ENCODE measurements at regions not wholly inside any gene's neighbourhood (a gene's known extent, or its start where the extent isn't known, plus 50 kb on each side); places are given as distances from the start of the nearest gene placed in this dataset.

GRCh38 chr9:84575705-84576104, 93.8 kb upstream of the NTRK2 start:
- TF ChIP-seq CTCF (IDR thresholded peaks at IDR 0.05; ENCODE audit: low read depth, low read length) (no peak), POLR2A (IDR thresholded peaks at IDR 0.05; ENCODE audit: extremely low read depth, insufficient read length) (no peak), MAX (IDR thresholded peaks at IDR 0.05; ENCODE audit: low read depth, low read length) (no peak)
